Activated CD8-positive, alpha-beta memory T cell treated with anti-CD3 and anti-CD28 coated beads, Interleukin-2, amount 50 U/mL, for 1 hour (primary cell): ENCODE measurements at regions not wholly inside any gene's neighbourhood (a gene's known extent, or its start where the extent isn't known, plus 50 kb on each side); places are given as distances from the start of the nearest gene placed in this dataset.

Source experiments
- DNase-seq: peaks from one replicate; pipeline ENCODE4 v3.0.0-alpha.2; 2020; ENCODE audit errors: extremely low read depth

DNA sequence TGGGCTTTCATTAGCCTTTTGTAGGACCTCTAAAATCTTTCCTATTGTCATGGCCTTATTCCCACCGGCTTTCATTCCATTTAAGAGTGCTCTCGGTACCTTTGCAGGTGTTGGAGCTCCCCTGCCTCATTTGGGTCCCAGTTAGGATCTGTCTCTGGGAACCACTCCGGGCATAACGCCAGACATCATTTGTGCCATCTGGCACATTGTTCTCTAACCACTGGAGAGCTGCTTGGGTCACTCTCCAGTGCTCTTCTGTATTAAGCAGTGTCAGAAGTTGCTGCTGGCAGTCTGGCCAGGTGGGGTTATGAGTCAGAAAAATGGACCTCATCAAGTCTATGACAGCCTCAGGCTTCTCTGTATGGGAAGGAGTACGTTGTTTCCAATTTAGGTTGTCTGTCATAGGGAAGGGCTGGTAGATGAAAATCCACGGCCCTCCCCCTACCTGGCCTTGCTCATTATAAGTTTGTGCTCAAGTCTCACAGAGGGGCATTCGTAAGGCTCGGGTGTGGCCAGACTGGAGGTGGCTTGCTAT is 62.9 kb upstream of the MOCS1 start:
- no peak for DNase-seq

GRCh38 chr6:39995633-39996032 is 61.4 kb upstream of the MOCS1 start:
- no peak for DNase-seq

DNA sequence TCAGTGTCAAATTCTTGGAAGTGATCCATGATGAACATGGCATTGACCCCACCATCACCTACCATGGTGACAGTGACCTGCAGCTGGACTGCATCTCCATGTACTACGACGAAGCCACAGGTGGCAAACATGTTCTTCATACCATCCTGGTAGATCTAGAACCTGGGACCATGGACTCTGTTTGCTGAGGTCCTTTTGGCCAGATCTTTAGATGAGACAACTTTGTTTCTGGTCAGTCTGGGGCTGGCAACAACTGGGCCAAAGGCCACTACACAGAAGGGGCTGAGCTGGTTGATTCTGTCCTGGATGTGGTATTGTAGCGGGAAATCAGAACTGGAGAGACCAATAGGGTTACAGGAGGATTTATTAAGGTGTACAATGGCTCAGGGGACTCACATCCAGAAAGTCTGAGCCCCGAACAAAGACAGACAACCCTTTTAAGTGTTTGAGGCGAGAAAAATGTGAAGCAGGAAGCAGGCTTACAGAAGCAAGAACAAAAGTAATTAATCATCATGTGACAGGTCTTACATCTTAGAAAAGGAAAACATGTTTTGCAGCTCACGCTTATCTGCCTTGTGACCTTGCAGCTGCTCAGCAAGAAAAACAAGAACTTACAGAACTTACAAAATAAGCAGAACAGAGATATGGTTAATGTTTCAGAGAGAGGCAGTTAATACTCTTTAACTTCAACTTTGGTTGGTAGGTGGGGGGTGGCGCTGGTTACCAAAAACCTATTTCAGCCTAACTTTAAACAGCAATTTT is 58.8 kb upstream of the MOCS1 start:
- DNase-seq: no peak
